Neural cell (in vitro differentiated cells): ENCODE measurements at regions not wholly inside any gene's neighbourhood (a gene's known extent, or its start where the extent isn't known, plus 50 kb on each side); places are given as distances from the start of the nearest gene placed in this dataset.

Experiments
- H2AFZ ChIP-seq: fragments of 200-600, 300-800 bp; sonication (generic), shearing (Covaris generic); 2 replicates; pipeline ENCODE4 v1.6.0; 2014; ENCODE audit warnings: low read depth, mild to moderate bottlenecking, antibody characterized with exemption, low read length, moderate library complexity
- H3F3A ChIP-seq: fragments of 200-600 bp; shearing (Covaris generic); 2 replicates; pipeline ENCODE4 v1.6.1; 2016; ENCODE audit warnings: mild to moderate bottlenecking, moderate library complexity, mixed read lengths, antibody characterized with exemption, low read length; ENCODE audit not compliant: insufficient read depth, poor library complexity, severe bottlenecking
- H3K27ac ChIP-seq: fragments of 200-600, 300-800 bp; sonication (generic), shearing (Covaris generic); 2 replicates; pipeline ENCODE4 v1.5.1; 2014; ENCODE audit warnings: mild to moderate bottlenecking, low read length, moderate library complexity
- H3K27me3 ChIP-seq: fragments of 300-800, 200-600 bp; sonication (generic), shearing (Covaris generic); 2 replicates; pipeline ENCODE4 v1.6.0; 2014; ENCODE audit warnings: mild to moderate bottlenecking, low read depth, low read length, moderate library complexity; ENCODE audit not compliant: insufficient read depth
- H3K36me3 ChIP-seq: fragments of 300-800, 200-600 bp; sonication (generic), shearing (Covaris generic); 2 replicates; pipeline ENCODE4 v1.5.1; 2014; ENCODE audit warnings: mild to moderate bottlenecking, antibody characterized with exemption, low read length, moderate library complexity; ENCODE audit not compliant: insufficient read depth
- H3K4me2 ChIP-seq: fragments of 300-800, 200-600 bp; sonication (generic), shearing (Covaris generic); 2 replicates; pipeline ENCODE4 v1.6.0; 2014; ENCODE audit warnings: mild to moderate bottlenecking, low read length
- H3K4me3 ChIP-seq: fragments of 300-800, 200-600 bp; sonication (generic), shearing (Covaris generic); 2 replicates; pipeline ENCODE4 v1.5.1; 2014; ENCODE audit warnings: mild to moderate bottlenecking, low read length, moderate library complexity
- H3K79me2 ChIP-seq: fragments of 200-600 bp; shearing (Covaris generic); replicated peaks from 2 replicates; pipeline ENCODE4 v1.6.0; 2014; ENCODE audit warnings: mild to moderate bottlenecking, low read length, moderate library complexity; ENCODE audit not compliant: insufficient read depth
- H3K9ac ChIP-seq: fragments of 300-800, 200-600 bp; sonication (generic), shearing (Covaris generic); 2 replicates; pipeline ENCODE4 v1.6.1; 2016; ENCODE audit warnings: mild to moderate bottlenecking, low read length, mixed read lengths
- H3K9me2 ChIP-seq: fragments of 200-600 bp; shearing (Covaris generic); 2 replicates; pipeline ENCODE4 v1.6.1; 2016; ENCODE audit warnings: mild to moderate bottlenecking, low read length, mixed read lengths; ENCODE audit not compliant: insufficient read depth
- H3K9me3 ChIP-seq: fragments of 200-600, 300-800 bp; sonication (generic), shearing (Covaris generic); 2 replicates; pipeline ENCODE4 v1.6.1; 2016; ENCODE audit warnings: mild to moderate bottlenecking, mixed run types, low read length, moderate library complexity, mixed read lengths
- H4K20me1 ChIP-seq: fragments of 200-600 bp; shearing (Covaris generic); 2 replicates; pipeline ENCODE4 v1.6.1; 2016; ENCODE audit warnings: mild to moderate bottlenecking, mixed run types; ENCODE audit not compliant: insufficient read depth
- CTCF ChIP-seq: fragments of 450-650 bp; IDR thresholded peaks from 2 replicates; pipeline ENCODE4 v1.5.1; 2014; ENCODE audit warnings: antibody characterized with exemption, mild to moderate bottlenecking, moderate library complexity; ENCODE audit not compliant: poor library complexity, severe bottlenecking
- EP300 ChIP-seq: fragments of 450-650 bp; conservative IDR thresholded peaks from 2 replicates; pipeline ENCODE4 v1.6.1; 2014; ENCODE audit warnings: antibody characterized with exemption, mild to moderate bottlenecking, moderate library complexity; ENCODE audit not compliant: poor library complexity, severe bottlenecking
- EZH2 ChIP-seq: fragments of 200-600, 300-800 bp; shearing (Covaris generic), sonication (generic); IDR thresholded peaks from 2 replicates; pipeline ENCODE4 v1.6.1; 2014; ENCODE audit warnings: antibody characterized with exemption, low read length, borderline replicate concordance, mild to moderate bottlenecking; ENCODE audit not compliant: insufficient read depth, poor library complexity, severe bottlenecking
- MXI1 ChIP-seq: fragments of 450-650 bp; conservative IDR thresholded peaks from 2 replicates; pipeline ENCODE4 v1.6.1; 2014; ENCODE audit warnings: antibody characterized with exemption, mild to moderate bottlenecking; ENCODE audit not compliant: poor library complexity, severe bottlenecking
- POLR2AphosphoS5 ChIP-seq: IDR thresholded peaks from 2 replicates; pipeline ENCODE4 v1.6.1; 2012
- RAD21 ChIP-seq: fragments of 450-650 bp; conservative IDR thresholded peaks from 2 replicates; pipeline ENCODE4 v1.6.1; 2014; ENCODE audit warnings: antibody characterized with exemption, mild to moderate bottlenecking, moderate library complexity
- REST ChIP-seq: IDR thresholded peaks from 2 replicates; pipeline ENCODE4 v1.6.1; 2012; ENCODE audit warnings: borderline replicate concordance
- SMC3 ChIP-seq: fragments of 450-650 bp; conservative IDR thresholded peaks from 2 replicates; pipeline ENCODE4 v1.6.1; 2014; ENCODE audit warnings: antibody characterized with exemption, mild to moderate bottlenecking, moderate library complexity; ENCODE audit not compliant: poor library complexity
- TAF1 ChIP-seq: IDR thresholded peaks from 2 replicates; pipeline ENCODE4 v1.6.1; 2012; ENCODE audit warnings: low read depth

- Histone ChIP-seq H3K4me2 (no peak overlapping the region), H3F3A (no peaks in the 10 kb centered on the region), H4K20me1 (no peaks in the 10 kb centered on the region), H3K9me3 (no peaks in the 10 kb centered on the region), H3K9me2 (no peaks in the 10 kb centered on the region), H3K27ac (no peak overlapping the region), H3K9ac (no peak overlapping the region), H3K36me3 (no peaks in the 10 kb centered on the region), H3K79me2 (no peaks in the 10 kb centered on the region), H3K4me3 (no peak overlapping the region), H2AFZ (no peak overlapping the region), H3K27me3 (no peaks in the 10 kb centered on the region)
- no peak for TF ChIP-seq SMC3
- no peak for TF ChIP-seq CTCF
- no peak for TF ChIP-seq REST
- no peak for TF ChIP-seq MXI1
- no peak for TF ChIP-seq RAD21
- no peak for TF ChIP-seq EZH2
- TF ChIP-seq EP300 = no peak
- TF ChIP-seq POLR2AphosphoS5 = no peak
- TF ChIP-seq TAF1 = no peak
Observed at GRCh38 chr1:83596331-83596730, 402.6 kb downstream of the TTLL7 start.

GRCh38 chr1:83593073-83593472 is 405.9 kb downstream of the TTLL7 start:
- no peaks in the 10 kb centered on the region for H3K9me3 ChIP-seq
- no peaks in the 10 kb centered on the region for H3F3A ChIP-seq
- H2AFZ ChIP-seq = no peak overlapping the region
- no peak overlapping the region for H3K9ac ChIP-seq
- no peaks in the 10 kb centered on the region for H4K20me1 ChIP-seq
- H3K27me3 ChIP-seq = no peaks in the 10 kb centered on the region
- no peaks in the 10 kb centered on the region for H3K79me2 ChIP-seq
- H3K27ac ChIP-seq = no peak overlapping the region
- no peaks in the 10 kb centered on the region for H3K9me2 ChIP-seq
- TF ChIP-seq TAF1 (no peak), MXI1 (no peak), SMC3 (no peak), CTCF (no peak), EZH2 (no peak), RAD21 (no peak), REST (no peak), POLR2AphosphoS5 (no peak), EP300 (no peak)
- H3K4me3 ChIP-seq = no peak overlapping the region
- no peak overlapping the region for H3K4me2 ChIP-seq
- H3K36me3 ChIP-seq = no peaks in the 10 kb centered on the region
